Activated CD8-positive, alpha-beta memory T cell treated with anti-CD3 and anti-CD28 coated beads for 4 hours (primary cell): ENCODE measurements at regions not wholly inside any gene's neighbourhood (a gene's known extent, or its start where the extent isn't known, plus 50 kb on each side); places are given as distances from the start of the nearest gene placed in this dataset.
"Not testable (repeated sequence)": the region's sequence is repeated elsewhere in the genome, so short reads cannot be mapped to it uniquely, and the experiment has no call there.

ENCODE experiments used
- DNase-seq, 2 donors: peaks; one replicate each; pipeline ENCODE4 v3.0.0-alpha.2; 2020; ENCODE audit warnings: low read depth in 2 of 2

DNA sequence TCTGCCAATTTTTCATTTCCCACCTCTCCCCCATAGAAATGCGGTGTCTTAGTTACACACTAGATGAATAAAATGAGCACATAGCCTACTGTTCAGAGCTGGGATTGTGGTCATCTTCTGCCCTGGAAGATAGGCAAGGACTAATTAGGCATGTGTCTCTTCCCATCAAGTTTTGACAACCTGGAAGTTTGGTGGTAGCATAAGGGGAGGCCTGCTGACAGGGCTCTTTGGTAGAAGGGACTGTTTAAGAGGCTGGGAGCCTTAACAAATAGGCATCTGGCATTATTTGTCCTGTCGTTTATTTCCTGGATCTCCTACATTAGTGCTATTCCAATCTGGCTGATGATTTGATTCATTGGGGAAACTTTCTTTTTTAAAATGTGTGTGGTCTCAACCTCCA, 512.3 kb downstream of the ZNF385D start:
- no peak for DNase-seq

DNA sequence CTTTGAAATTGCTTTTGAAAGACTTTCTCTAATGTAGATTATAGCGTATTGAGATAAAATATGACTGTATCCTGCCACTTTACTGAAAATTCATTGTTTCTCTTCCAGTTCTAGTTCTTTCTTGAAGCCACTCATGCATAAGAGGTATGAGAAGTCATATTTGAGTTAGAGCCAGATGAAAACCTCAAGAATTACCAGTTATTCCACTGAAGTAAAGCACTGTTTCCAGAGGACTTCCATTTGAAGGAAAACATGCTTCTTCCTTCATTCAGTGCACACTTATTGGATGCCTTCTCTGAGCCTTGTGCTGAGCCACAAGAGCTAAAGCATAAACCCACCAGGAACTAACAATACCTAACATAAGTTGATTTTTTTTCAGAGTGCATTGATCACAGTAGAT, 513.4 kb downstream of the ZNF385D start:
- DNase-seq = no peak

DNA sequence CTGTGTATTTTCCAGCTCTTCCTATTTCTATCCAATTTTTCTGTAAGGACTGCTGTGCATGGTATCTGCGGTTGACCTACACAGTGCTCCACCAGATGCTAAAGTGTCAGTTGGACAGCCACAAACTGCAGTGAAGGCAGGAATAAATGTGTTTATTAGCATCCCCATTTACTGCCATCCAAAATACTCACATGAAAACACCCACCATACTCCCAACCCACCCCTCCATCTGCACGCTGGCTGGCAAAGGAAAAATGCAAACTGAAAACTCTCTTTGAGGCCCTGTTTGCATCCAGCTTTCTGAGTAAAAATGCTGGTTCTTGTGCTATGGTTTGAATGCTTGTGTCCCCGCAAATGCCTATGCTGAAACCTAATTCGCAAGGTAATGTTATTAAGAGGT, 515.5 kb downstream of the ZNF385D start:
- no peak for DNase-seq

DNA sequence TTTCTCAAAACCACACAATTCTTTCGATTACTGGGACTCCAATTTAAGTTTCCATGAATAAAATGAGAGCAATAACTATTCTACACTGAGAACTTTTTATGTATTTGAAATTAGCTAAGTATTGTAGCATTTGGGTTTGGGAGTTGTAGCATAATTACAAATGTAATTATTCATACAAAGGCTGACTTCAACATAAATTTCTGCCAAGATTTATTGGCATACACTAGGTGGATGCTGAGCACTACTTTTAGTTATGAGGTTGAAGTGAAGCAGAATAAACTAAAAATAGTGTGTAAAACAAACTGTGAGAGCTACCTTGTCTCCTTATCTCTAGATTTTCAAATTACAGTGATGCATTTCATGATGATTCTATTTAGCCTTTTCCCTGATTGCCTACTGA, 516.1 kb downstream of the ZNF385D start:
- no peak for DNase-seq

DNA sequence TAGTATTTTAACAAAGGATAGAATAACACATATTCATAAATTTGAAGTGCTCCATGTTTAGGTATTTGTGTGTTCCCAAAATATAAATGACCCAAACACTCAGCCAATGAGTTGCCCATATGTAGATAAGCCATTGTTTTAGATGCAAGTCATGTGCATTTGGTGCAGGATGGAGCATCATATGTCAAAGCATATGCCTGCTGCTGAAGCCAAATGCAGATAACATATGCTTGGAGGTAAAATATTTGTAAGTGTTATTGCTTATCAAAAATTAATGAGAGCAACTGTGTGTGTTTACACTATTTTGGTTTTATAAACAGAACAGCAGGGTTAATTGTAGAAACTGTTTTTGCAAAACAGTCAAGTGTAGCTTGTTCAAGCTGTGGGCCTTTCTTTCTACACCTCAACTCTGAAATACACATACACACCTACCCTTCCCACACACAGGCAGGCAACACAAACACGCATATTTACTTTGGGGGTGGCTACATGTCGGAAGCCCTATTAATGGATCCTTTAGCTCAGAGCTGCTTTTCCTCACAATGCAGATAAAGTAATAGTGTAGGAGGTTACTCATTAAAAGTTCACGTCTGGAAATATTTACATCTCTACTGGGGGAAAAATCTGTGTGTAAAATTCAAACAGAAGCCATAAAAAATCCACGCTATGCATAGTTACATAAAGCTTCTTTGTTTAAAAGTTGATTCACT, 521.4 kb downstream of the ZNF385D start:
- no peak for DNase-seq

DNA sequence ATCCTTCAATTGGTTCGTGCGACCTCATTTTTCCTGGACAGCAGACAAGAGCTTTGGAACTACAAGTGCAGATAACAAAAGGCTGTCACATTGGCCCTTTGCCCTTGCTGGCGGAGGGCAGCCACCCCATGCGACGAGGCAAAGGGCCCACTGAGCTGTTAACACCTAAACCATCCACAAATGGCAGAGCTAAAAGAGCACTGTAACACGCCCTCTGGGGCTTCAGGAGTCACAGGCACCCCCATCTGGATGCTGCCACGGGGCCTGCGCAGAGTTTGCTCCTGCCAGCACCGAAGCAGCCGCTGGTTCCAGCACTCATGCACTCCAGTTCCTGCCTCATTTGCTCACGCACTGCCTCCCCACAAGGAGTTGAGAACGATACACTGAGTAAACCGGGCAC, 524.9 kb downstream of the ZNF385D start:
- no peak for DNase-seq

DNA sequence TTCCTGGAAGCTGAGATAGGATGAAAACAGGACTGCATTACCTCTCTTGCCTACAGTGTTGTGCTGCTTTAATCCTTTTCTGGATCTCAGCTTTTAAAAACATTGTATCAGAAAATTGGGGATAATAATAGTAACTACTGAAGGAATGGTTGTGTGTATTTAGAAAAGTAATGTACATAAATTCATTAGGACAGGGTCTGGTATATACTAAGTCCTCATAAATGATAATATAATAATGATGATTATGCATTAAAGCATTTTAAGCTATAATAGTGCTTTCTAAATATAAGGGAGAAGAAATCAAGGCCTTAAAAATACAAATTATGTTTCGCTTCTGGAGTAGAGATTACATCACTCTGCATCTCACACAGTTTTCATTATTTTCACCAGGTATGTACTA, 530.1 kb downstream of the ZNF385D start:
- no peak for DNase-seq

DNA sequence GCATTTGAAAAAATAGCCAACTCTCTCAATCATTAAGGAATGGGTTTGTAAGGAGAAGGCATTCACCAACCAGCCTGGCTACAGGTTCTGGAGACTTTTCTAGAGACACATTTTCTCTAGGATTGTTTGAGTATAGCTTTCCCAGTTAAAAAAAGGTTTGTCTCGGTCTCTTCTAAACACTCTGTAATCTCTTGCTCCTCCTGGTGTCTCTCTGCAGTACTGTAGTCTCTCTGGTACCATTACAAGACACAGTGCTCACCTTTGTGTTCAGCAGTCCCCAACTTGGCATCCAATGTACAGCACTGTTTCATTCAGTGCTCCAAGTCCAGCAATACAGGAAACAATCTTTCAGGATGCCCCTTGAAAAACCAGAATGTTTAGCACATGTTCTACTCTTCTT, 534.4 kb downstream of the ZNF385D start:
- no peak for DNase-seq

DNA sequence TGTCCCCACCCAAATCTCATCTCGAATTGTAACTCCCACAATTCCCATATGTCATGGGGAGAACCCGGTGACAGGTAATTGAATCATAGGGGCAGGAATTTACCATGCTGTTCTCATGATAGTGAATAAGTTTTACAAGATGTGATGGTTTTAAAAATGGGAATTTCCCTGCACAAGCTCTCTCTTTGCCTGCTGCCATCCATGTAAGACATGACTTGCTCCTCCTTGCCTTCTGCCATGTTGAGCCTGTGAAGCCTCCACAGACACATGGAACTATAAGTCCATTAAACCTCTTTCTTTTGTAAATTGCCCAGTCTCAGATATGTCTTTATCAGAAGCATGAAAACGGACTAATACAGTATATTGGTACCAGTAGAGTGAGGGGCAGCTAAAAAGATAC, 546.9 kb downstream of the ZNF385D start:
- DNase-seq = not testable (repeated sequence)

DNA sequence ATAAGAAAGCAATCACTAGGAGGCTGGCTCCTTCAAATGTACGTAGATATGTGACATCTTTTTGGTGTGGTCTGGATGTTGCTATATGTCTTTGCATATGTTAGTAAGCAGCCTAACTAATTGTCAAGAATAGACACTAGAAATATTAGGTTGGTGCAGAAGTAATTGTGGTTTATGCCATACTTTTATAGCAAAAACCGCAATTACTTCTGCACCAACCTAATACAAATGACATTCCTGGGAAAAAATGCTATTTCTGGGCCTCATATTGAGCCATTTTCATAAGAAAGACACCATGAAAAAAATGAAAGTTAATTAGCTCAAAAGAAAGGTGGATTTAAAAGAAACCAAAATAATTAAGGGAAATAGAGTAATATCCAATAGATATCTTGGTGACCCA, 555.8 kb downstream of the ZNF385D start:
- DNase-seq = no peak

DNA sequence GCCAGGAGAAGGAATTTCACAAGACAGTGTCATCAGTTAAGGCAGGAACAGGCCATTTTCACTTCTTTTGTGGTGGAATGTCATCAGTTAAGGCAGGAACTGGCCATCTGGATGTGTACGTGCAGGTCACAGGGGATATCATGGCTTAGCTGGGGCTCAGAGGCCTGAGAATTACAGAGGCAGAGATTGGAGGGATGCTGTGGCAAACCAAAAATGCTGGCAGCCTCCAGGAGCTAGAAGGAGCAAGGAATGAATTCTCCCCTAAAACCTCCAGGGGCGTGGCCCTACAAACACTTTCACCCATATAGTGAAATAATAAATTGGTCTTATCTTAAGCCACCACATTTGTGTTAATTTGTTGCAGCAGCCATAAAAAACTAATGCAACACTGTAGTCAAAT, 557.0 kb downstream of the ZNF385D start:
- DNase-seq = not testable (repeated sequence)

DNA sequence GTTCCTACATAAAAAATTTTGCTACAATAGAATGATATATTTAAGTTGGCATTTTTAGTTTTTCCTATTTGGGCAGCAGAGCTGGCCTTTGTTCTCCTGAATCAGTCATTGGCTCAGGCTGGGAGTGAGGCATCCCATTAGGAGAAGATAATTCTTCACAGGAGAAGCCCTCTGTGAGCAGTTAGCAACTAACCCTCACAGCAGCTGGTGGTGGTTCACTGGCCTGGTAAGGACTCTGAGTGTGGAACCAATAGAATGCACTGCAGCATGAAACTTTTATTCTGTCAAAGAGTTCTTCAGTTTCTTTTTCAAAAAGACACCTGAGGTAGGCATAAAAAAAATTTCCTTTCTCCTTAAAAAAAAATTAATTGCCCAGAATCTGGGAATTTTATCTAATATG, 562.6 kb downstream of the ZNF385D start:
- DNase-seq = no peak

DNA sequence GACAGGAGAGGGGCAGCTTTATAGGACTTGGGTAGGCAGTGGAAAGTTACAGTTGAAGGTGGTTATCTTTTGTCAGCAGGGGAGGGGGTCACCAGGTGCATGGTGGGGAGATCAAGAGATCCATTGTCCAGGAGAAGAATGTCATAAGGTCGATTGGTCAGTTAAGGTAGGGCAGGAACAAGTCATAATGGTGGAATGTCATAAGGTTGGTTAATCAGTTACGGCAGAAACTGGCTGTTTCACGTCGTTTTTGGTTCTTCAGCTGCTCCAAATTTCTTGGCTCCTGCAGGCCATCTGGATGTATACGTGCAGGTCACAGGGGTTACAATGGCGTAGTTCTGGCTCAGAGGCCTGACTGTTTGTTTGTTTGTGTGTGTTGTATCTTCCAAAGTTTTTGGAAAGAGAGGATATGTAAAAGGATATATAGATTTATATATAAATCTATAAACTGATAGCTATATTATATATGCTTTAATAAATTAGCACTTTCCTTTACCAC, 565.1 kb downstream of the ZNF385D start:
- DNase-seq = no peak

DNA sequence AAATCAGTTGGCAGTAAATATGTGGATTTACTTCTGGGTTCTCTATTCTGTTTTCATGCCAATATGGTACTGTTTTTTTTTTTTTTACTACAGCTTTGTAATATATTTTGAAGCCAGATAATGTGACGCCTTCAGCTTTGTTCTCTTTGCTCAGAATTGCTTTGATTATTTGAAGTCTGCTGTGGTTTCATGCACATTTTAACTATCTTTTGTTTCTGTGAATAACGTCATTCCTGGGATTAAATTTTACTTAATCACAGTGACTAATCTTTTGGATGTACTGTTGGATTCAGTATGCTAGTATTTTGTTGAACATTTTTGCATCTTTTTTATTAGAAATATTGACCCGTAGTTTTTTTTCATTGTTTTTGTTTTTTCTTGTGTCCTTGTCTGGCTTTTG, 576.5 kb downstream of the ZNF385D start:
- DNase-seq = no peak

DNA sequence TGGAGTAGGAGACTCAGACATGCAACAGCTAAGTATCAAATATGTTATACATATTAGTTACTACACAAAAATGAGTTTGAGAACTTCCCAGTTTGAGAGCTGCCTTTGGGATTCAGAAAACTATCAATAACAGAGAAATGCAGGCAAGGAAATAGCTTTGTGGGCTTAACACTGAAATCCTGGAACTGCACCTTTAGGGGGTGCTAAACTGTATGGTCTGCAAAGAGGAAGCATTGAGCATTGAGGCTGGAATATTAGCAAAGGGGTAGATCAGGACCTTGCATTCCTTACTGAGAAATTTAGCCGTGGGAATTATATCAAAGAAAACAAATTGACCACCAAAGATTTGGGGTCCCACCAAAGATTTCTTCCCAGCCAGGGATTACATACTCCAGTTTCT, 580.0 kb downstream of the ZNF385D start:
- no peak for DNase-seq

DNA sequence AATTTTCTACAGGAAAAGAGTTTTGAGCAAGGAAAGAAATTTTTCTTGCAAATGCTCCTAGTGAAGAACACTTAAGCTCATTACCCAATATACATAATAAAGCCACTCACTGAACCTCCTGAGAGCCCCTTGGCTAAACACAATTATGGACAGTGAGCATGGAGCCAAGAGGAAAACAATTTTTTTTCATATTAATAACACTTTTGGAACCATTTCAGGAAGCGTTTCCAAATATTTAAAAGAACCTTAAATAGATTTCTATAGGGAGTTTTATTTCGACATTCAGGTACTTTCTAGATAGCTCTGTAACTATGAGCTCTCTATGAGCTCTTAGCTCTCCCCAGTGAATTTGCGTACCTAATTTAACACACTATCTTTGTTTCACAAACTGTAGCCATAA, 581.1 kb downstream of the ZNF385D start:
- DNase-seq = no peak

DNA sequence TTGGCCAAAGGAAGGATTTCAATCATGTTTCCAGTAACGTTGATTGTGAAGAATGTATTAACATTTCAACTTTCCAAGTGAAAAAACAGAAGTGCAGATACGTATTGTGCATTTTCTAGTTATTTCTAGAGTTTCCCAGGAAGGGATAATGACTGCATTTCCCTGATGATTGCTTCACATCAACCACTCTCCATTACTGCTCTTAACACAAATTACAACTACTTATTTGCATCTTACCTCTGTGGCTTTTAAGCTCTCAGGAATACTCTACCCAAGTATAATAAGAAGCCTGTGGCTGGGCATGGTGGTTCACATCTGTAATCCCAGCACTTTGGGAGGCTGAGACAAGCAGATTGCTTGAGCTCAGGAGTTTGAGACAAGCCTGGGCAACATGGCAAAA, 582.5 kb downstream of the ZNF385D start:
- no peak for DNase-seq

DNA sequence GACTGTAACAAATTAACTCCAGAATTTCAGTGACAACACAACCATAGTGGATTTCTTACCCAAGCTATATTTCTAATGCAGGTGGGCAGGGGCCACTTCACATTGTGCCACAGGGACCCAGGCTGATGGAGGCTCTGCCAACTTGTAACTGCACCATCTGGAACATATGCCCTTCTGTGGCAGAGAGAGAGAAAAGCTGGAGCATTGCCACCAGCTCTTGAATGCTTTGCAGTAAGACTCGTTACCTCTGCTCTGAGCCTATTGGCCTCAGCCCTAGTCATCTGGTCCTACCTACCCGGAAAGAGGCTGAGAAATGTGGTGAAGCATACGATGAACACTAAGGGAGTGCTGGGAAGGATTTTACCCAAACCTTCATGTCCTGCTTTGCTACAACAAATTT, 587.1 kb downstream of the ZNF385D start:
- DNase-seq = no peak

DNA sequence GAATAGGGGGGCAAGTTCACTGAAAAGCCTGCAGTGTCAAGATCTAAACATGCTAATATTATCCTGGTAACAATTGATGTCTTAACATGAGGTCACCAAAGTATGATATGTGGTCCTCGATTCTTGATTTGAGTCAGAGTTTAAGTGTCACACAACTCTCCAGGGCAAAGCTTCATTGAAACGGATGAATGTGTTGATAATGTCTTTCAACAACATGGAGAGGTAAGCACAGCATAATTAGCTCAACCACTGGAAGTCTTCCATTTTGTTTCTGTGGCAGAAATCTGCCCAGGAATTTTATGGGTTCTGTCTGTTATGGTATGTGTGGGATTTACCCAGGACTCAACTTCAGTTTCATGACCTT, 591.5 kb downstream of the ZNF385D start:
- DNase-seq = no peak

DNA sequence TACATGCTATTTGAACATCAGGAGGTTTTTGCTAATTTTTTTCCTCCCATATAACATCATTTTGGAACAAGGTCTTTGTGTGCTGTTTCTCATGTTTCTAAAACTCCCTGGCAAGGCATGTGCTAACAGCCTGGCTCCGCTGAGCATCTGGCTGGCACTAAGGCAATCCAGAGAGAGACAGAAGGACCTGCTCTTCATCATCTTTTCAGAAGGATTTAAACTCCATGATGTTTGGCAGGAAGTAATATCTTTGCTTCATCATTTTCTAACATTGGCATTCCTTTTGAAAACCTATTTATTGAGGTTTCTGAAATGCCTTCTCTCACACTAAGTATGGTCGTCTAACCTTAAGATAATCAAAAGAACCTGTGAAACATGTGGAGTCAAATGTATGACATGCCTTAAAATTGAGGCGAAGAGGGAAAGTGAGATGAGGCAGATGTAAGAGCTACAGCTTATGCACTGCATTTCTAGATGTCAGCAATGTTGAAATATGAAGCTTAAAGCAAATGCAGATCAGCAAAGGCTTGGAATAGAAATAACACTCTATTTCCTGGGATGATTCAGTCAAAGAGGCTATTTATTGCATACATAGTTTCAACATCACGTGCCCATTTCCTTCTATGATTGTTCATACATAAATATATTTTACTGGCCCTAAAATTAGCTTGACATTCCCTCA, 592.0 kb downstream of the ZNF385D start:
- no peak for DNase-seq

DNA sequence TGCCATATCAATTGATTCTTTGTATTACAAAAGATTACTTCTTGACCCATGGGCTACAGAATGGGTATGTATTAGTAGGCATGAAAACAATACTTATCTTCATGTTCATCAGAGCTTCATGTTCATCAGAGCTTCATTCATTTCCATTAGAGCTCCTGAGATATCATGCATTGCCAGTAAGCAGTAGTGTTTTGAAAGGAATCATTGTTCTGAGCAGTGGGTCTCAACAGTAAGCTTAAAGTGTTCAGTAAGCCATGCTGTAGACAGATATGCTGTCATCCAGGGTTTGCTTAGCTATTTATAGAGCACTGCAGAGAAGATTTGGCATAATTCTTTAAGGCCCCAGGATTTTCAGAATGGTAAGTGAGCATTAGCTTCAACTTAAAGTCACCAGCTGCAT, 596.1 kb downstream of the ZNF385D start:
- no peak for DNase-seq

DNA sequence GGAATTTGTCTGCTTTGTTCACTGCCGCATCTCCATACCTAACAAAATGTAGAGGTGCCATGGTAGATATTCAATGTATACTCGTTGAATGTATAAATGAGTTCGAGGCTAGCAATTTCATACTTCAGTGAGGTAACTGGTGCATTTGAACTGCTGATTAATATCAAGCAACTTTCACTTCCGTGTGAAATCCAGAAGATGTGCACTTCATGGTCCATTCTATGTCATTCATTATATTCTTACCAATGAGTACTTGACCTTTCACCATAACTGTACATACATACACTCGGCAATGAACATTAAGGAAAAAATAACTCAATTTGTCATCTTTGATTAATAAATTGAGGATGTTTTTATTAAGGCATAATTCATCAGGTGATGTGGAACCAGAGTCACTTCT, 598.5 kb downstream of the ZNF385D start:
- DNase-seq = no peak

DNA sequence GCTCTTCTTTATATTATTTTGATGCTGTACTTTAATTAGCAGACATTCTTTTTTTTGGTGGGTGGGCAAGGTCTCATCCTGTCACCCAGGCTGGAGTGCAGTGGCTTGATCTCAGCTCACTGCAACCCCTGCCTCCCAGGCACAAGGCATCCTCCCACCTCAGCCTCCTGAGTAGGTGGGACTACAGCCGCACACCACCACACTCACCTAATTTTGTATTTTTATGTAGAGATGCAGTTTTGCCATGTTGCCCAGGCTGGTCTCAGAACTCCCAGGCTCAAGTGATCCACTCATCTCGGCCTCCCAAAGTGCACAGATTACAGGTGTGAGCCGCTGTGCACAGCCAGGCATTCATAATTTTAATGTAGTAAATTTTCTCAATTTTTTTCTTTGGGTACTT, 608.1 kb downstream of the ZNF385D start:
- no peak for DNase-seq

DNA sequence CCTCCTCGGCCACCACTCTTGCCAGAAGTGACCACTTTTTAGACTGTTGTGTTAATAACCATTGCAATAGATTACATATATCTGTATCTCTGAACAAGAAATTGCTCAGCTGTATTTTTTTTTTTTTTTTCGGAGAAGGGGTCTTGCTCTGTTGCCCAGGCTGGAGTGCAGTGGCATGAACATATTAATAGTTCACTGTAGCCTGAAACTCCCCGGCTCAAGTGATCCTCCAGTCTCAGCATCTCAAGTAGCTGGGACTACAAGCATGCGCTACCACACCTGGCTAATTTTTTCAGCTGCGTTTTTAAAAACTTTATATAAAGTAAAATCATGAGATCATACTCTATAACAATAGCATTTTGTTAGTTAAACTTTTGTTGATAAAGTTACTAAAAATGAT, 609.0 kb downstream of the ZNF385D start:
- no peak for DNase-seq
